Right lobe of liver (tissue), 6 donors: ENCODE measurements at regions not wholly inside any gene's neighbourhood (a gene's known extent, or its start where the extent isn't known, plus 50 kb on each side); places are given as distances from the start of the nearest gene placed in this dataset.

ENCODE experiments used
- ATAC-seq, 4 donors: fragments of 200-7000 bp; cut with Tn5 transposase; one replicate each; pipeline ENCODE4 v1.9.1; 2020; ENCODE audit warnings: mild to moderate bottlenecking in 4 of 4, moderate library complexity in 4 of 4
- DNase-seq, 3 donors: peaks; one replicate each; pipeline ENCODE4 v3.0.0-alpha.2; 2020
- H3K27ac ChIP-seq, 3 donors: fragments of 200-600 bp; one replicate each; pipeline ENCODE4 v1.8.0; 2022
- H3K27me3 ChIP-seq, 2 donors: fragments of 200-600 bp; one replicate each; pipeline ENCODE4 v1.8.0; 2022
- H3K36me3 ChIP-seq, 4 donors: fragments of 200-600 bp; sonication (generic) in 1 of 4; one replicate each; pipeline versions ENCODE4 v1.5.1 to v1.8.0; 2017 to 2022; ENCODE audit warnings: control low read depth in 1 of 4
- H3K4me1 ChIP-seq, 4 donors: fragments of 200-600 bp; sonication (generic) in 1 of 4; one replicate each; pipeline versions ENCODE4 v1.5.1 to v1.8.0; 2017 to 2022; ENCODE audit warnings: control low read depth in 1 of 4
- H3K4me3 ChIP-seq, 3 donors: fragments of 200-600 bp; one replicate each; pipeline ENCODE4 v1.8.0; 2022
- H3K9me3 ChIP-seq, 4 donors: fragments of 200-600 bp; sonication (generic) in 1 of 4; one replicate each; pipeline versions ENCODE4 v1.5.1 to v1.8.0; 2017 to 2022; ENCODE audit warnings: control low read depth in 1 of 4
- POLR2A ChIP-seq: fragments of 450-650 bp; IDR thresholded peaks from one replicate; pipeline ENCODE4 v1.6.1; 2017; ENCODE audit warnings: antibody characterized with exemption, mild to moderate bottlenecking
- WGBS: methylation state at CpG from one replicate; pipeline ENCODE4 v1.1.6; 2018; ENCODE audit warnings: low coverage, low lambda C conversion rate; ENCODE audit not compliant: insufficient coverage; ENCODE audit errors: missing lambda C conversion rate; 5-methylcytosine and 5-hydroxymethylcytosine counted together
- intact Hi-C, 2 donors: fragments of 100-400 bp; cut with DNase I; formaldehyde crosslinking; loops; one replicate each; pipeline versions ENCODE4 v1.11.2 to v1.14.1; 2022
- TF ChIP-seq, protein P1 (sequence below), 4 donors: fragments of 200-600 bp in 3 of 4; fragments of 450-650 bp in 1 of 4; IDR thresholded peaks; one replicate each; pipeline versions ENCODE4 v1.5.1 to v1.8.0; 2016 to 2022; ENCODE audit warnings: antibody characterized with exemption in 4 of 4, mild to moderate bottlenecking in 2 of 4
- donor health status: DM: no; HTN: yes; CAD: no.
- donor health status: DM: no; HTN: no; CAD: no.
- donor health status: DM: no; HTN: no; CAD: no.
- donor health status: DM: no; HTN: yes; CAD: no.
- donor health status: DM: no; HTN: yes; CAD: no.

GRCh38 chr11:98559961-98560360, 460.8 kb upstream of the CNTN5 start:
- Histone ChIP-seq H3K9me3 (no peaks in the 10 kb centered on the region), H3K27ac (no peak overlapping the region), H3K4me3 (no peak overlapping the region), H3K4me1 (no peaks in the 10 kb centered on the region), H3K36me3 (no peaks in the 10 kb centered on the region), H3K27me3 (no peaks in the 10 kb centered on the region)
- no peak for ATAC-seq
- no peak for TF ChIP-seq POLR2A
- TF ChIP-seq, protein P1, sequence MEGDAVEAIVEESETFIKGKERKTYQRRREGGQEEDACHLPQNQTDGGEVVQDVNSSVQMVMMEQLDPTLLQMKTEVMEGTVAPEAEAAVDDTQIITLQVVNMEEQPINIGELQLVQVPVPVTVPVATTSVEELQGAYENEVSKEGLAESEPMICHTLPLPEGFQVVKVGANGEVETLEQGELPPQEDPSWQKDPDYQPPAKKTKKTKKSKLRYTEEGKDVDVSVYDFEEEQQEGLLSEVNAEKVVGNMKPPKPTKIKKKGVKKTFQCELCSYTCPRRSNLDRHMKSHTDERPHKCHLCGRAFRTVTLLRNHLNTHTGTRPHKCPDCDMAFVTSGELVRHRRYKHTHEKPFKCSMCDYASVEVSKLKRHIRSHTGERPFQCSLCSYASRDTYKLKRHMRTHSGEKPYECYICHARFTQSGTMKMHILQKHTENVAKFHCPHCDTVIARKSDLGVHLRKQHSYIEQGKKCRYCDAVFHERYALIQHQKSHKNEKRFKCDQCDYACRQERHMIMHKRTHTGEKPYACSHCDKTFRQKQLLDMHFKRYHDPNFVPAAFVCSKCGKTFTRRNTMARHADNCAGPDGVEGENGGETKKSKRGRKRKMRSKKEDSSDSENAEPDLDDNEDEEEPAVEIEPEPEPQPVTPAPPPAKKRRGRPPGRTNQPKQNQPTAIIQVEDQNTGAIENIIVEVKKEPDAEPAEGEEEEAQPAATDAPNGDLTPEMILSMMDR (IDR thresholded peaks at IDR 0.05): no peak
- DNase-seq: no peak
- intact Hi-C loops: no loop called here

GRCh38 chr11:98561252-98561651, 459.5 kb upstream of the CNTN5 start:
- Histone ChIP-seq H3K4me1 (no peaks in the 10 kb centered on the region), H3K4me3 (no peak overlapping the region), H3K27ac (no peak overlapping the region), H3K9me3 (no peaks in the 10 kb centered on the region), H3K27me3 (no peaks in the 10 kb centered on the region), H3K36me3 (no peaks in the 10 kb centered on the region)
- intact Hi-C loops: no loop called here
- DNase-seq (no peak), ATAC-seq (no peak)
- WGBS: 56% methylated on average over 1 of the region's 4 CpGs
- TF ChIP-seq POLR2A: no peak
- TF ChIP-seq, protein P1 (IDR thresholded peaks at IDR 0.05): no peak

GRCh38 chr11:98561877-98562395, 458.8 kb upstream of the CNTN5 start:
- TF ChIP-seq, protein P1 (IDR thresholded peaks at IDR 0.05): no peak
- TF ChIP-seq POLR2A: no peak

DNA sequence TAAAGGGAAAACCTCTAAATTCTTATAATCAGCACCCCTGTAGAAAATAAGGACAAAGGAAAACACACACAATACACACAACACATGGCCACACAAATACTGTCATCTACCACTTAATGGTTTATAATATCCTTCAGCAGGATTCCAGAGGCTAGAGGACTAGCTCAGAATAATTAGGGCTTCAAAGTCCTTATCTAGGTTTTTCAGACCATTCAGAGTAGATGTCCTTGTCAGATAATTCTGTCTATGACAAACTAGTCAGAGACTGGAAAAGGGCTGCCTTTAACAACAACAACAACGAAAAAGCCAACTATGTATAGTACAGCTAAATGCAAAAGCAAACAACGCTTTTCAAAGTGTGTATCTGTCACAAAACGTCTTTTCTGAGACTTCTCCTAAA, 456.5 kb upstream of the CNTN5 start:
- TF ChIP-seq, protein P1 (IDR thresholded peaks at IDR 0.05): no peak
- TF ChIP-seq POLR2A: no peak
- Histone ChIP-seq H3K9me3 (no peaks in the 10 kb centered on the region), H3K27me3 (no peaks in the 10 kb centered on the region), H3K27ac (no peak overlapping the region), H3K4me1 (no peaks in the 10 kb centered on the region), H3K4me3 (no peak overlapping the region), H3K36me3 (no peaks in the 10 kb centered on the region)
- no peak for ATAC-seq
- DNase-seq: no peak
- intact Hi-C loops: no loop called here
- 25% methylated on average over 3 of the region's 3 CpGs for WGBS

More at GRCh38 chr11:98561877-98562395, 458.8 kb upstream of the CNTN5 start:
- no peak for ATAC-seq
- Histone ChIP-seq H3K4me1 (no peaks in the 10 kb centered on the region), H3K4me3 (no peak overlapping the region), H3K9me3 (no peaks in the 10 kb centered on the region), H3K36me3 (no peaks in the 10 kb centered on the region), H3K27ac (no peak overlapping the region), H3K27me3 (no peaks in the 10 kb centered on the region)
- intact Hi-C loops: no loop called here
- DNase-seq: no peak

DNA sequence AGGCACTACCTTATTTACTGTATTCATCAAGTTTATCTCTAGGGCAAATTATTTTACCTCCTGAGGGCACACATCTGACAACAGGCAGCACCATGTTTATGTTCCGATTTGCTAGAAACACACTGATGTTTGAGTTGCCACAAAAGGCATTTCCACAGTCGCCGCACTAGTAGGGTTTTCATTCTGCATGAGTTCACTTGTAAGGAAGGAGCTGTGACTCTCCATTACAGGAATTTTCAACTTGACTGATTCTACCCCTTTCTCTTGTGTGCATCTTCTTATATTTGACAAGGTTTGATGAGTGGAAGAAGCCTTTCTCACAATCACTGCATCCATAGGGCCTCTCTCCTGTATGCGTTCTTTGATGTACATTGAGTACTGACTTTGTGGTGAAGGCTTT, 455.9 kb upstream of the CNTN5 start:
- no peaks in the 10 kb centered on the region for H3K4me1 ChIP-seq
- TF ChIP-seq, protein P1 (IDR thresholded peaks at IDR 0.05): no peak
- TF ChIP-seq POLR2A: no peak
- WGBS: 71% methylated on average over 4 of the region's 4 CpGs
- H3K4me3 ChIP-seq: no peak overlapping the region
- no peaks in the 10 kb centered on the region for H3K27me3 ChIP-seq
- H3K27ac ChIP-seq: no peak overlapping the region
- intact Hi-C loops: no loop called here
- no peak for DNase-seq
- no peaks in the 10 kb centered on the region for H3K9me3 ChIP-seq
- ATAC-seq: no peak
- no peaks in the 10 kb centered on the region for H3K36me3 ChIP-seq
